Colonic mucosa (tissue), 4 donors: ENCODE measurements at regions not wholly inside any gene's neighbourhood (a gene's known extent, or its start where the extent isn't known, plus 50 kb on each side); places are given as distances from the start of the nearest gene placed in this dataset.

ENCODE experiments used
- DNase-seq: peaks from one replicate; pipeline ENCODE4 v3.0.0-alpha.2; 2020
- H3K27ac ChIP-seq: fragments of 200-600 bp; one replicate; pipeline ENCODE4 v1.8.0; 2021
- H3K27me3 ChIP-seq: fragments of 200-600 bp; one replicate; pipeline ENCODE4 v1.8.0; 2021
- H3K36me3 ChIP-seq: fragments of 200-600 bp; one replicate; pipeline ENCODE4 v1.8.0; 2021
- H3K4me1 ChIP-seq: fragments of 200-600 bp; one replicate; pipeline ENCODE4 v1.8.0; 2021; ENCODE audit warnings: mild to moderate bottlenecking
- H3K4me3 ChIP-seq: fragments of 200-600 bp; one replicate; pipeline ENCODE4 v1.8.0; 2021
- H3K9ac ChIP-seq, 2 donors: one replicate each; pipeline ENCODE4 v1.7.0; 2013; ENCODE audit warnings: control low read depth in 2 of 2, low read depth in 2 of 2, low read length in 2 of 2
- H3K9me3 ChIP-seq: fragments of 200-600 bp; one replicate; pipeline ENCODE4 v1.8.0; 2021
- intact Hi-C: fragments of 100-400 bp; cut with DNase I; formaldehyde crosslinking; loops from one replicate; pipeline ENCODE4 v1.14.1; 2022
- TF ChIP-seq, protein P1 (sequence below): fragments of 200-600 bp; IDR thresholded peaks from one replicate; pipeline ENCODE4 v1.8.0; 2022; ENCODE audit warnings: antibody characterized with exemption, mild to moderate bottlenecking
- donor health status: healthy.
- donor health status: DM: no; HTN: no; CAD: no.
- donor health status: DM: no; HTN: no; CAD: no.

DNA sequence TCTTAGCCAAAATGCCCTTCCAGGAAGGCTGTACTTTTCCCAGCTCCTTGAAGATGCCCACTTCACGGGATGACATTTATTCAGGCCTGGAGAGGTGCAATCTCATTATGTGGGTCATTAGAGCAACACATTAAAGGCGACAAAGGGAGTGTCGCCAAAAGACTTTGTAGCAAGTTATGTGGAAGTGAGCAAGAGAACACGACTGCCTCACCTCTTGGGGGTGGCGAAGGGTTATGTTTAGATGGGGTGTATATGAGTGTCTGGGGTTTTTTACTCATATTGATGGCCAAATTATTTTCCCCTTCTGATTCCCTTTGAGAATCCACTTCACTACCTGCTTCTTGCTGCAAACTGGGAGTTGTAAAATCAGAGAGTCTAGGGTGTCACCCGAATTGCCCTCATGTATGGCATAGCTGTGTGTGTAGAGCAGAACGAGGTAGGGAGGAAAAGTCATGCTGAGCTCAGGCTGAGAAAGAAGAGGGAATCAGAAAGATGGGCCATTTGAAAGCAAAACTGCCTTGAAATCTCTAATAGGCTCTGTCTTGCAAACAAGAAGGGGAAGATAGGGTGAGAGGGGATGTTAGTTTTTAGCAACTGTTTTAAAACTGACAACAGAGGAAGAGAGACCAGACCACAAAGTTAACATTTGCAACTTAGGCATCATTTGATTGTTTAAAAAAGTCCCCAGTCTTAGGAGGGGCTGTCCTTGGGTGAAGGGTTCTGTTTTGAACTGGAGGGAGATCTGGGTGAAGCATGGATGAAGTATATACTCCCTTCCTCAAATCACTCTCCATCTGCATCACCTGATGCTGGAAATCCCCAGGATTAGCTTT, 97.1 kb upstream of the IL12B start:
- intact Hi-C loops: no loop called here
- H3K4me3 ChIP-seq: no peak overlapping the region
- no peaks in the 10 kb centered on the region for H3K27me3 ChIP-seq
- no peak overlapping the region for H3K27ac ChIP-seq
- no peak overlapping the region for H3K9ac ChIP-seq
- no peaks in the 10 kb centered on the region for H3K9me3 ChIP-seq
- H3K4me1 ChIP-seq: no peaks in the 10 kb centered on the region
- no peak for DNase-seq
- H3K36me3 ChIP-seq: no peaks in the 10 kb centered on the region
- TF ChIP-seq, protein P1, sequence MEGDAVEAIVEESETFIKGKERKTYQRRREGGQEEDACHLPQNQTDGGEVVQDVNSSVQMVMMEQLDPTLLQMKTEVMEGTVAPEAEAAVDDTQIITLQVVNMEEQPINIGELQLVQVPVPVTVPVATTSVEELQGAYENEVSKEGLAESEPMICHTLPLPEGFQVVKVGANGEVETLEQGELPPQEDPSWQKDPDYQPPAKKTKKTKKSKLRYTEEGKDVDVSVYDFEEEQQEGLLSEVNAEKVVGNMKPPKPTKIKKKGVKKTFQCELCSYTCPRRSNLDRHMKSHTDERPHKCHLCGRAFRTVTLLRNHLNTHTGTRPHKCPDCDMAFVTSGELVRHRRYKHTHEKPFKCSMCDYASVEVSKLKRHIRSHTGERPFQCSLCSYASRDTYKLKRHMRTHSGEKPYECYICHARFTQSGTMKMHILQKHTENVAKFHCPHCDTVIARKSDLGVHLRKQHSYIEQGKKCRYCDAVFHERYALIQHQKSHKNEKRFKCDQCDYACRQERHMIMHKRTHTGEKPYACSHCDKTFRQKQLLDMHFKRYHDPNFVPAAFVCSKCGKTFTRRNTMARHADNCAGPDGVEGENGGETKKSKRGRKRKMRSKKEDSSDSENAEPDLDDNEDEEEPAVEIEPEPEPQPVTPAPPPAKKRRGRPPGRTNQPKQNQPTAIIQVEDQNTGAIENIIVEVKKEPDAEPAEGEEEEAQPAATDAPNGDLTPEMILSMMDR: no peak

GRCh38 chr5:159430361-159431012, 100.2 kb upstream of the IL12B start:
- Histone ChIP-seq H3K9me3 (no peaks in the 10 kb centered on the region), H3K4me1 (no peaks in the 10 kb centered on the region), H3K36me3 (no peaks in the 10 kb centered on the region), H3K4me3 (no peak overlapping the region), H3K9ac (no peak overlapping the region), H3K27me3 (no peaks in the 10 kb centered on the region), H3K27ac (no peak overlapping the region)
- intact Hi-C loops: no loop called here
- TF ChIP-seq, protein P1: no peak
- DNase-seq: no peak

GRCh38 chr5:159435855-159436254, 105.6 kb upstream of the IL12B start:
- Histone ChIP-seq H3K4me1 (no peaks in the 10 kb centered on the region), H3K9me3 (no peaks in the 10 kb centered on the region), H3K4me3 (no peak overlapping the region), H3K9ac (no peak overlapping the region), H3K27me3 (no peaks in the 10 kb centered on the region), H3K36me3 (no peaks in the 10 kb centered on the region), H3K27ac (no peak overlapping the region)
- TF ChIP-seq, protein P1: no peak
- no peak for DNase-seq
- intact Hi-C loops: no loop called here

- TF ChIP-seq, protein P1: no peak
- no peaks in the 10 kb centered on the region for H3K9me3 ChIP-seq
- no peaks in the 10 kb centered on the region for H3K4me1 ChIP-seq
- DNase-seq: no peak
- intact Hi-C loops: no loop called here
- H3K9ac ChIP-seq: no peak overlapping the region
- no peak overlapping the region for H3K27ac ChIP-seq
- H3K36me3 ChIP-seq: no peaks in the 10 kb centered on the region
- H3K4me3 ChIP-seq: no peak overlapping the region
- H3K27me3 ChIP-seq: no peaks in the 10 kb centered on the region
These were observed 107.8 kb upstream of the IL12B start for GRCh38 chr5:159438092-159438491.

- Histone ChIP-seq H3K36me3 (no peaks in the 10 kb centered on the region), H3K27me3 (no peaks in the 10 kb centered on the region), H3K4me3 (no peak overlapping the region), H3K9me3 (no peaks in the 10 kb centered on the region), H3K9ac (no peak overlapping the region), H3K27ac (no peak overlapping the region), H3K4me1 (no peaks in the 10 kb centered on the region)
- intact Hi-C loops: no loop called here
- no peak for DNase-seq
- TF ChIP-seq, protein P1: no peak
These were observed 108.7 kb upstream of the IL12B start for GRCh38 chr5:159439002-159439401.
